22Rv1 (cell line): ENCODE measurements at regions not wholly inside any gene's neighbourhood (a gene's known extent, or its start where the extent isn't known, plus 50 kb on each side); places are given as distances from the start of the nearest gene placed in this dataset.

Experiments used
- CTCF ChIP-seq: fragments of 450-650 bp; IDR thresholded peaks from 2 replicates; pipeline ENCODE4 v1.5.1; 2017; ENCODE audit warnings: mild to moderate bottlenecking
- ZFX ChIP-seq: fragments of 450-650 bp; IDR thresholded peaks from 2 replicates; pipeline ENCODE4 v1.6.1; 2017; ENCODE audit warnings: antibody characterized with exemption, borderline replicate concordance

- TF ChIP-seq CTCF (no peak), ZFX (no peak)
These were observed 136.3 kb upstream of the GRIK2 start for GRCh38 chr6:101257163-101257562.
